HG03378 (cell line): ENCODE measurements at regions not wholly inside any gene's neighbourhood (a gene's known extent, or its start where the extent isn't known, plus 50 kb on each side); places are given as distances from the start of the nearest gene placed in this dataset.

ENCODE experiments used
- ATAC-seq: cut with Tn5 transposase; IDR thresholded peaks from one replicate; pipeline ENCODE4 v1.9.1; 2021; ENCODE audit warnings: mild to moderate bottlenecking, moderate library complexity; ENCODE audit not compliant: unreplicated experiment

DNA sequence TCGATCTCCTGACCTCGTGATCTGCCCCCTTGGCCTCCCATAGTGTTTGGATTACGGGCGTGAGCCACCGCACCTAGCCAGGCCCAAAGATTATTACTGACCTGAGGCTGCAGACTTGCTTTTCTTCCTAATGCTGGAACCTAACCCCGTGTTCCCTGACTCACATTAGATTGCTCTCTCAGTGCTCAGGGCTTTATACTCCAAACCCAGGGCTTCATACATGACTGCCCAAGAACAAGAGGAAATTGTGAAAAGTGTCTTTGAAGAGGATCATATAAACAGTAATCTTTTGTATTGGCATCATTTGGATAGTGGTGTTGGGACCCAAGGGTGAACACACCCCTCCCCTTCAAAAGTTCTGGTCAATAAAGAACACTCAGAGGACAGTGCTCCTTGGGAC lies 233.3 kb upstream of the TAS2R1 start:
- ATAC-seq, result no peak

GRCh38 chr5:9861666-9862256 lies 231.6 kb upstream of the TAS2R1 start:
- ATAC-seq, result no peak

- no peak for ATAC-seq
Observed at GRCh38 chr5:9859808-9860207, 229.7 kb upstream of the TAS2R1 start.

DNA sequence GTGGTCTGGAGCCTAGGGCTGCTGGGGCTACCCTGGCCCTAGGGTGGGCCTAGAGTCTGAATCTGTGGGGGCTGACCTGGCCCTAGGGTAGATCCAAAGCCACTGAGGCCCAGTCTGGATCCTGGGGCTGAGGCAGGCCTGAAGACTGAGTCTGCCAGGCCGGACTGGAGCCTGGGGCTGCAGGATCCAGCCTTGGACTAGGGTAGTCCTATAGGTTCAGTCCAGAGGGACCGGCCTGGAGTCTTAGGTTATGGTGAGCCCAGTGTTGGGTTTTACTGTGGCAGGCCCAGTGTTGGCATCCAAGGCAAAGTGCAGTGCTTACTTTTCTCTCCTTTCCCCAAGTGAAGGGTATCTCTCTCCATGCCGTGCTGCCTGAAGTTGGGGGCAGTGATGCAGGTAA lies 227.9 kb upstream of the TAS2R1 start:
- ATAC-seq, result no peak

- no peak for ATAC-seq
Observed at GRCh38 chr5:9853309-9853708, 223.2 kb upstream of the TAS2R1 start.

- ATAC-seq, result no peak
Observed at GRCh38 chr5:9852671-9853070, 222.5 kb upstream of the TAS2R1 start.

DNA sequence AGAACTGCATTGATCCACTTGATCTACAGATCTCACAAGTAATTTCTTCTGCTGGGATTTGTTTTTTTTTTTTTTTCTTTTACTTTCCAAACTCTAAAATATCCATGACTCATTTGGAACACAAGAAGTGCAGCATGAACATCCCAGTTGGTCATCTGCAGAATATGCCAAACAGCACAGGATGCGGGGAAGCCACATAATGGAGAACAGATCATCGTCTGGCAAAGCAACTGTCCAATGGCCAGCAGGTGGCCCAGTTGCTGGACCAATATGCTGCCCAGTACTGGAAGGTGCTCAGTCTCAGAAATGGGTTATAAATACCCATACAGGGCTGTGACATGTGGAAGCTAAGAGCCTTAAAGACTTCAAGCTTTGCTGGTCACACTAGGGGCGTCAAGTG lies 221.3 kb upstream of the TAS2R1 start:
- no peak for ATAC-seq

- ATAC-seq, result no peak
Observed at GRCh38 chr5:9850456-9850855, 220.3 kb upstream of the TAS2R1 start.

DNA sequence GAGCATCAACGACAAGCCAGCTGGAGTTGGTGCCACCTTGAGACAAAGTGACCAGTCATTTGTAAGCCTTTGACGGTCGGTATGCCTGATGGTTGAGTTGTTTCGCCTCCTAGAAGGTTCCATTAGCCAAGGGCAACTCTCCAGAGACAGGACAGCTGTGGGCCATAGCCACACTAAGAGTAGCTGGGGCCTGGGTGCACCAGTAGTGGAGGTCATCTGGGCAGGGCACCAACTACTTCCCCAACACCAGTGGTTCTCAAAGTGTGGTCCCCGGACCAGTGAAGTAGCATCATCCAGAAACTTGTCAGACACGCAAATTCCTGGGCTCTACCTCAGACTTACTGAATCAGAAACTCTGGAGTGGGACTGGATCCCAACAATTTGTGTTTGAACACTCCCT lies 217.5 kb upstream of the TAS2R1 start:
- ATAC-seq, result no peak

- no peak for ATAC-seq
Observed at GRCh38 chr5:9845185-9845584, 215.0 kb upstream of the TAS2R1 start.

DNA sequence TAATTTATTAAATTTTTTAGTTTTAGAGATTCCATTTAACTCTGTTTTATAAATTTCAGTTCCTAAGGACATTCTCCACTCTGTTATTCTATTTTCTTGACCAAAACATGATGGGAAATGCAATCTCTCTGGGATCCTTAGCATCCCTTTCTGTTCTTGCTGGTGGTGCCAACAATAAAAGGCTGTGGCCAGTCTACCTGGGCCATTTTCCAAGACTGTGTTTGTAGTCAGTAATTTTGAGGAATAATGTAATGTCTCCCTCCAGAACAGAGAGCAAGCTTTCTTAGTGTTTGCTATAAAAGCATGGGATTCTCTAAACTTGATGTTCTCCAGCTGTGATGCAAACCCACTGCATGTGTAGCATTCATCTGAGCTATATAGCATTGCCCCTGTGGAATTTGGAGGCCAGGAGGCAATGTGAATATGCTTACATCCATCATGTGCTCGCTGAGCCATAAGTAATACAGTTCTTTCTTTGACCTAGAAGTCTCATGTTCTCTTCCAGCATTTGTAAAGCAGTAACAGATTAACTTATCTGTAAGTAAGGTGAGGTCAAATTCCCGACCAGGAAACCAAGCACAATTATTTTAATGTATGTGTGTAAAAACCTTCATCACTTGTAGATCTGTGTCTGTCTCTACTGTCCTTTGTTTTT lies 211.5 kb upstream of the TAS2R1 start:
- no peak for ATAC-seq

DNA sequence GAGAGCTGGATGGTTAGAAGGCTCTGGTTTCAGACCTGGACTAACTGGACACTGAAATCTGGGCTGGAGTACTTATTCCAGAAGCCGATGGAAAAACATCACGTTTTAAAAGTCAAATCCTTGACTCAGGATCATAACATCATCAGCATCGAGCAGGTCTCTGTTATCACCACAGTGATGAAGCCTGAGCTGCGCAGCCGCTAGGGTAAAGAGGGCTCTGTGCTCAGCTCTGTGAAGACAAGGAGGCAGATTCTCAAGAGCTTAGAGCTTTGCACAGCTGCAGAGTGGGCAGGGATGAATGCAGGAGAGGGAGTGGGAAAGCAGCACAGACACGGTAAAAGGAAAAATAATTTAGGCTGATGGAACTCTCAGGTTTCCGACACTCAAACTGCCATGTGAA lies 208.8 kb upstream of the TAS2R1 start:
- ATAC-seq, result no peak

GRCh38 chr5:9834871-9835770 lies 205.0 kb upstream of the TAS2R1 start:
- ATAC-seq, result no peak

- no peak for ATAC-seq
Observed at GRCh38 chr5:9833871-9834270, 203.7 kb upstream of the TAS2R1 start.

- ATAC-seq, result no peak
Observed at GRCh38 chr5:9832921-9833320, 202.8 kb upstream of the TAS2R1 start.

DNA sequence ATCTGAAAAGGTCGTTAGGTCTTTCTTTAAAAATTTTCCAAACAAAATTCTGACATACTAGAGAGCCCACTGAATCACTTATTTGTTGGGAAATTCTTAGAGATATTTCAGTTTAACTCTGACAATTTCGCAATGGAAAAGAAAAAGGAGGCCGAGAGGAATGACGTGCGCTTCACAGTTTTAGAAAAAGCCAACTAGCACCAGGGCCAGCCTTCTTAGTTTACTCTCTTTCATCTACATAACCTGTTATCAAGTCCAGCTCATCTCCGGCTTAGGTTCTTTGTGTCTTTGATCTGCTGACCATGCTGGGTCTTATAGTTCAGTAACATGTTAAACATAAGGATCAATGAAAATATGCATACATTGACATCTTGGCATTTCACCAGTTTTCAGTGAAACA lies 201.7 kb upstream of the TAS2R1 start:
- no peak for ATAC-seq

- no peak for ATAC-seq
Observed at GRCh38 chr5:9830184-9830583, 200.0 kb upstream of the TAS2R1 start.

GRCh38 chr5:9829621-9830020 lies 199.5 kb upstream of the TAS2R1 start:
- no peak for ATAC-seq

GRCh38 chr5:9820691-9821449 lies 190.7 kb upstream of the TAS2R1 start:
- no peak for ATAC-seq

DNA sequence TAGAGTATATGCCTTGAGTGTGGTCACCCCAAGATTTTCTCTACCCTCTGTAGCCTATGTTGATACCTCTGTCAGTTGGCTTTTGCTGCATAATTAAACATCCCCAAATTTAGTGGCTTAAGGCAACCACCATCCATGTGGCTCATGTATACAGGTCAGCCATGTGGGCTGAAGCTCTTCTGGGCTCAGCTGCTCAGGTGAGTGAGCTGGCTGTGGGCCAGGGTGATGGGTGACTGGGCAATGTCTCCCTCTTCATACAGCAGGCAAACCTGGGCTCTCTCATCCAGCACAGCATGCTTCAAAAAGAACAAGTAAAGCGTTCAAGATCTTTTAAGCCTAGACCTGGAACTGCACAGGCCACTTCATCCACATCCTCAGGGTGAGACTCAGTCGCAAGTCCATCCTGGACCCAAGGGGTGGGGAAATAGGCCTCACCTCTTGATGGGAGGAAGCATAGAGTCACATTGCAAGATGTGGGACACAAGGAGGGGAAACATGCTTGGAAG lies 188.2 kb upstream of the TAS2R1 start:
- ATAC-seq, result no peak

DNA sequence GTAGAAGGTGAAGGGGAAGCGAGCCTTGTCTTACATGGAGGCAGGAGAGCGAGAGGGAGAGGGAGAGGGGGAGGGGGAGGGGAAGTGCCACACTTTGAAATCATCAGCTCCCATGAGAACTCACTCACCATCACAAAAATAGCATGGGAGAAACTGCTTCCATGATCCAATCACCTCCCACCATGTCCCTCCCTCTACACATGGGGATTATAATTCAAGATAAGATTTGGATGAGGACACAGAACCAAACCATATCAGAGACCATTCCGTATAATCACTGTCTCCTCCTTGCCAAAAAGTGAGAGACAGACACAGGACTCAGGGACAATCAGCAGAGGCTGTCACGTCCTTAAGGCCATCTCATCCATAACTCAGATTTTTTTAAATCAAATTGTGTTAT lies 187.7 kb upstream of the TAS2R1 start:
- ATAC-seq, result no peak
